ENCODE measurements at regions not wholly inside any gene's neighbourhood (a gene's known extent, or its start where the extent isn't known, plus 50 kb on each side); places are given as distances from the start of the nearest gene placed in this dataset.

GRCh38 chrX:143115466-143115865 lies 89.7 kb downstream of the SPANXN4 start:
- DNase-seq = no peak
- no peaks in the 10 kb centered on the region for H3K27me3 Mint-ChIP-seq
- no peaks in the 10 kb centered on the region for H3K9me3 ChIP-seq (ENCODE audit: control insufficient read depth, low read length, poor library complexity, severe bottlenecking)
- H3K36me3 Mint-ChIP-seq (ENCODE audit: low read depth) = no peaks in the 10 kb centered on the region
- no peak overlapping the region for H3K27ac Mint-ChIP-seq
- H3K4me1 Mint-ChIP-seq = no peaks in the 10 kb centered on the region
- no peak for ATAC-seq
- H3K4me3 Mint-ChIP-seq = no peak overlapping the region

GRCh38 chrX:143095816-143096215 lies 70.1 kb downstream of the SPANXN4 start:
- H3K27ac Mint-ChIP-seq = no peak overlapping the region
- H3K4me3 Mint-ChIP-seq = no peak overlapping the region
- no peak for DNase-seq
- ATAC-seq = no peak
- no peaks in the 10 kb centered on the region for H3K9me3 ChIP-seq (ENCODE audit: control insufficient read depth, low read length, poor library complexity, severe bottlenecking)
- H3K27me3 Mint-ChIP-seq = no peaks in the 10 kb centered on the region
- H3K36me3 Mint-ChIP-seq (ENCODE audit: low read depth) = no peaks in the 10 kb centered on the region
- no peaks in the 10 kb centered on the region for H3K4me1 Mint-ChIP-seq

- DNase-seq (no peak), ATAC-seq (no peak)
- no peaks in the 10 kb centered on the region for H3K27me3 Mint-ChIP-seq
- H3K9me3 ChIP-seq (ENCODE audit: control insufficient read depth, low read length, poor library complexity, severe bottlenecking) = no peaks in the 10 kb centered on the region
- H3K4me1 Mint-ChIP-seq = no peaks in the 10 kb centered on the region
- H3K4me3 Mint-ChIP-seq = no peak overlapping the region
- no peaks in the 10 kb centered on the region for H3K36me3 Mint-ChIP-seq (ENCODE audit: low read depth)
- no peak overlapping the region for H3K27ac Mint-ChIP-seq
Observed at GRCh38 chrX:143095321-143095720, 69.6 kb downstream of the SPANXN4 start.

GRCh38 chrX:143094417-143095023 lies 68.8 kb downstream of the SPANXN4 start:
- H3K27me3 Mint-ChIP-seq = no peaks in the 10 kb centered on the region
- H3K27ac Mint-ChIP-seq = no peak overlapping the region
- no peak overlapping the region for H3K4me3 Mint-ChIP-seq
- no peaks in the 10 kb centered on the region for H3K36me3 Mint-ChIP-seq (ENCODE audit: low read depth)
- no peaks in the 10 kb centered on the region for H3K9me3 ChIP-seq (ENCODE audit: control insufficient read depth, low read length, poor library complexity, severe bottlenecking)
- DNase-seq (no peak), ATAC-seq (no peak)
- no peaks in the 10 kb centered on the region for H3K4me1 Mint-ChIP-seq

Measured in T-helper 17 cell (primary cell).